Dendritic cell treated with granulocyte-macrophage colony-stimulating factor and Interleukin-4, amounts not matched to agents 40 ng/mL and 50 ng/mL, for 4 days (primary cell): ENCODE measurements at regions not wholly inside any gene's neighbourhood (a gene's known extent, or its start where the extent isn't known, plus 50 kb on each side); places are given as distances from the start of the nearest gene placed in this dataset.

ENCODE experiments used
- H3K27ac Mint-ChIP-seq: one replicate; pipeline ENCODE4 v1.8.0; 2022; ENCODE audit warnings: mild to moderate bottlenecking, mixed read lengths
- H3K27me3 Mint-ChIP-seq: one replicate; pipeline ENCODE4 v1.8.0; 2022; ENCODE audit warnings: mild to moderate bottlenecking, mixed read lengths
- H3K36me3 Mint-ChIP-seq: one replicate; pipeline ENCODE4 v1.8.0; 2022; ENCODE audit warnings: low read depth, mixed read lengths
- H3K4me1 Mint-ChIP-seq: one replicate; pipeline ENCODE4 v1.8.0; 2022; ENCODE audit warnings: low read depth, mixed read lengths
- H3K4me3 Mint-ChIP-seq: one replicate; pipeline ENCODE4 v1.8.0; 2022; ENCODE audit warnings: mild to moderate bottlenecking, moderate library complexity, mixed read lengths
- H3K9me3 Mint-ChIP-seq: one replicate; pipeline ENCODE4 v1.8.0; 2022; ENCODE audit warnings: mixed read lengths
- intact Hi-C: fragments of 100-400 bp; cut with micrococcal nuclease; formaldehyde crosslinking; loops from one replicate; pipeline ENCODE4 v1.15.0; 2022

- intact Hi-C loops: no loop called here
- H3K4me3 Mint-ChIP-seq: no peak overlapping the region
- peaks cover 21% of the 10 kb centered on the region for H3K9me3 Mint-ChIP-seq
- H3K27ac Mint-ChIP-seq: no peak overlapping the region
- no peaks in the 10 kb centered on the region for H3K27me3 Mint-ChIP-seq
- no peaks in the 10 kb centered on the region for H3K4me1 Mint-ChIP-seq
- no peaks in the 10 kb centered on the region for H3K36me3 Mint-ChIP-seq
Observed at GRCh38 chr18:27715751-27716150, 461.2 kb downstream of the CDH2 start.

- Mint-ChIP-seq H3K36me3 (no peaks in the 10 kb centered on the region), H3K27ac (no peak overlapping the region), H3K4me3 (no peak overlapping the region), H3K9me3 (peaks cover 21% of the 10 kb centered on the region), H3K27me3 (no peaks in the 10 kb centered on the region), H3K4me1 (no peaks in the 10 kb centered on the region)
- intact Hi-C loops: no loop called here
Observed at GRCh38 chr18:27713738-27714095, 463.2 kb downstream of the CDH2 start.

- Mint-ChIP-seq H3K4me1 (no peaks in the 10 kb centered on the region), H3K27ac (no peak overlapping the region)
Observed at GRCh38 chr18:27713037-27713737, 463.7 kb downstream of the CDH2 start.

GRCh38 chr18:27712066-27712465 is 464.9 kb downstream of the CDH2 start:
- no peak overlapping the region for H3K4me3 Mint-ChIP-seq
- H3K9me3 Mint-ChIP-seq: peaks cover 17% of the 10 kb centered on the region
- H3K36me3 Mint-ChIP-seq: no peaks in the 10 kb centered on the region
- no peak overlapping the region for H3K27ac Mint-ChIP-seq
- H3K4me1 Mint-ChIP-seq: no peaks in the 10 kb centered on the region
- H3K27me3 Mint-ChIP-seq: no peaks in the 10 kb centered on the region
- intact Hi-C loops: no loop called here

More at GRCh38 chr18:27713037-27713737, 463.7 kb downstream of the CDH2 start:
- Mint-ChIP-seq H3K4me3 (no peak overlapping the region), H3K36me3 (no peaks in the 10 kb centered on the region), H3K9me3 (peaks cover 21% of the 10 kb centered on the region), H3K27me3 (no peaks in the 10 kb centered on the region)
- intact Hi-C loops: no loop called here

GRCh38 chr18:27711382-27711781 is 465.5 kb downstream of the CDH2 start:
- Mint-ChIP-seq H3K4me1 (no peaks in the 10 kb centered on the region), H3K36me3 (no peaks in the 10 kb centered on the region), H3K4me3 (no peak overlapping the region), H3K27me3 (no peaks in the 10 kb centered on the region), H3K27ac (no peak overlapping the region), H3K9me3 (peaks cover 10% of the 10 kb centered on the region)
- intact Hi-C loops: no loop called here

GRCh38 chr18:27709344-27709743 is 467.6 kb downstream of the CDH2 start:
- Mint-ChIP-seq H3K27me3 (no peaks in the 10 kb centered on the region), H3K4me3 (no peak overlapping the region), H3K9me3 (no peaks in the 10 kb centered on the region), H3K36me3 (no peaks in the 10 kb centered on the region), H3K27ac (no peak overlapping the region), H3K4me1 (no peaks in the 10 kb centered on the region)
- intact Hi-C loops: no loop called here

GRCh38 chr18:27707201-27707600 is 469.7 kb downstream of the CDH2 start:
- H3K27me3 Mint-ChIP-seq: no peaks in the 10 kb centered on the region

GRCh38 chr18:27704736-27705361 is 472.1 kb downstream of the CDH2 start:
- Mint-ChIP-seq H3K27me3 (no peaks in the 10 kb centered on the region), H3K36me3 (no peaks in the 10 kb centered on the region), H3K4me3 (no peak overlapping the region), H3K9me3 (peaks cover 20% of the 10 kb centered on the region), H3K4me1 (no peaks in the 10 kb centered on the region), H3K27ac (no peak overlapping the region)
- intact Hi-C loops: no loop called here

More at GRCh38 chr18:27707201-27707600, 469.7 kb downstream of the CDH2 start:
- Mint-ChIP-seq H3K4me1 (no peaks in the 10 kb centered on the region), H3K4me3 (no peak overlapping the region), H3K9me3 (peaks cover 13% of the 10 kb centered on the region), H3K36me3 (no peaks in the 10 kb centered on the region), H3K27ac (no peak overlapping the region)
- intact Hi-C loops: no loop called here

GRCh38 chr18:27699137-27699536 is 477.8 kb downstream of the CDH2 start:
- no peak overlapping the region for H3K4me3 Mint-ChIP-seq
- H3K4me1 Mint-ChIP-seq: no peaks in the 10 kb centered on the region
- H3K36me3 Mint-ChIP-seq: no peaks in the 10 kb centered on the region
- H3K9me3 Mint-ChIP-seq: peaks cover 42% of the 10 kb centered on the region
- H3K27ac Mint-ChIP-seq: no peak overlapping the region
- intact Hi-C loops: no loop called here
- H3K27me3 Mint-ChIP-seq: no peaks in the 10 kb centered on the region

GRCh38 chr18:27696148-27696547 is 480.8 kb downstream of the CDH2 start:
- H3K4me3 Mint-ChIP-seq: no peak overlapping the region
- no peaks in the 10 kb centered on the region for H3K27me3 Mint-ChIP-seq
- H3K4me1 Mint-ChIP-seq: no peaks in the 10 kb centered on the region
- intact Hi-C loops: no loop called here
- H3K36me3 Mint-ChIP-seq: no peaks in the 10 kb centered on the region
- no peak overlapping the region for H3K27ac Mint-ChIP-seq
- H3K9me3 Mint-ChIP-seq: peaks cover 42% of the 10 kb centered on the region

- intact Hi-C loops: no loop called here
Observed at GRCh38 chr18:27695503-27695902, 481.4 kb downstream of the CDH2 start.

GRCh38 chr18:27695052-27695451 is 481.9 kb downstream of the CDH2 start:
- Mint-ChIP-seq H3K9me3 (peaks cover 37% of the 10 kb centered on the region), H3K4me3 (no peak overlapping the region), H3K36me3 (no peaks in the 10 kb centered on the region), H3K27me3 (no peaks in the 10 kb centered on the region), H3K27ac (no peak overlapping the region), H3K4me1 (no peaks in the 10 kb centered on the region)
- intact Hi-C loops: no loop called here

More at GRCh38 chr18:27695503-27695902, 481.4 kb downstream of the CDH2 start:
- H3K9me3 Mint-ChIP-seq: peaks cover 42% of the 10 kb centered on the region
- no peaks in the 10 kb centered on the region for H3K36me3 Mint-ChIP-seq
- no peak overlapping the region for H3K27ac Mint-ChIP-seq
- no peak overlapping the region for H3K4me3 Mint-ChIP-seq
- no peaks in the 10 kb centered on the region for H3K27me3 Mint-ChIP-seq
- no peaks in the 10 kb centered on the region for H3K4me1 Mint-ChIP-seq

- Mint-ChIP-seq H3K9me3 (peaks cover 15% of the 10 kb centered on the region), H3K4me3 (no peak overlapping the region), H3K36me3 (no peaks in the 10 kb centered on the region), H3K4me1 (no peaks in the 10 kb centered on the region), H3K27ac (no peak overlapping the region), H3K27me3 (no peaks in the 10 kb centered on the region)
- intact Hi-C loops: loop anchor here (10.0 kb wide), 1 partner anchor 496 kb away; no protein-coding TSS in a partner anchor
Observed at GRCh38 chr18:27688581-27688980, 488.3 kb downstream of the CDH2 start.

GRCh38 chr18:27687351-27687979 is 489.5 kb downstream of the CDH2 start:
- Mint-ChIP-seq H3K9me3 (peaks cover 7% of the 10 kb centered on the region), H3K27me3 (no peaks in the 10 kb centered on the region), H3K4me3 (no peak overlapping the region), H3K27ac (no peak overlapping the region), H3K4me1 (no peaks in the 10 kb centered on the region), H3K36me3 (no peaks in the 10 kb centered on the region)
- intact Hi-C loops: loop anchor here (10.0 kb wide), 1 partner anchor 497 kb away; no protein-coding TSS in a partner anchor
